Panc1 (cell line): ENCODE measurements at regions not wholly inside any gene's neighbourhood (a gene's known extent, or its start where the extent isn't known, plus 50 kb on each side); places are given as distances from the start of the nearest gene placed in this dataset.

Experiments
- ATAC-seq: fragments of 200-7000 bp; cut with Tn5 transposase; 2 replicates; pipeline ENCODE4 v1.9.1; 2020; ENCODE audit warnings: mild to moderate bottlenecking, moderate library complexity
- BruUV-seq: library from RNA; stranded (reverse); fragments of 400-500 nt; replicated peaks from 2 replicates; lab custom pipeline; 2021; lab: Mats Ljungman, UMichigan
- CTCF ChIA-PET: fragments of 300-600 bp; sonication (Branson Sonifier 250); formaldehyde crosslinking; loops from one replicate; lab custom pipeline; 2022; ENCODE audit warnings: antibody characterized with exemption; lab: Charles Lee
- POLR2A ChIA-PET: fragments of 300-600 bp; sonication (Branson Sonifier 250); formaldehyde crosslinking; loops from one replicate; lab custom pipeline; 2022; ENCODE audit warnings: antibody characterized with exemption; lab: Charles Lee
- DNase-seq: peaks from one replicate; pipeline ENCODE4 v3.0.0-alpha.2; 2010; ENCODE audit warnings: low read depth, low spot score
- H3K27ac ChIP-seq: 2 replicates; pipeline ENCODE4 v1.5.1; 2011; ENCODE audit warnings: mild to moderate bottlenecking, low read length, inconsistent platforms
- H3K27me3 ChIP-seq: fragments of 200-500 bp; sonication (Bioruptor generic); 2 replicates; pipeline ENCODE4 v1.6.0; 2014; ENCODE audit warnings: low read length, inconsistent platforms; ENCODE audit not compliant: control insufficient read depth, insufficient read depth
- H3K36me3 ChIP-seq: fragments of 200-500 bp; sonication (Bioruptor generic); 2 replicates; pipeline ENCODE4 v1.5.1; 2014; ENCODE audit warnings: inconsistent platforms, mild to moderate bottlenecking, low read length, moderate library complexity; ENCODE audit not compliant: control insufficient read depth, insufficient read depth
- H3K4me1 ChIP-seq: 2 replicates; pipeline ENCODE4 v1.5.1; 2011; ENCODE audit warnings: inconsistent platforms, mild to moderate bottlenecking, low read length, moderate library complexity; ENCODE audit not compliant: control insufficient read depth, insufficient read depth
- H3K4me3 ChIP-seq, 2 experiments: 2 replicates each; pipeline ENCODE4 v1.5.1; 2011 to 2012; ENCODE audit warnings: low read depth in 2 of 2, low read length in 2 of 2, mild to moderate bottlenecking in 2 of 2, inconsistent platforms in 1 of 2, moderate library complexity in 1 of 2
- H3K9me3 ChIP-seq: fragments of 200-500 bp; sonication (Bioruptor generic); 2 replicates; pipeline ENCODE4 v1.5.1; 2014; ENCODE audit warnings: low read depth, mild to moderate bottlenecking, inconsistent platforms, low read length, moderate library complexity; ENCODE audit not compliant: control insufficient read depth, insufficient read depth
- CTCF ChIP-seq: fragments of 450-650 bp; IDR thresholded peaks from 2 replicates; pipeline ENCODE4 v1.5.1; 2017; ENCODE audit warnings: mild to moderate bottlenecking
- POLR2AphosphoS5 ChIP-seq: IDR thresholded peaks from 2 replicates; pipeline ENCODE4 v1.6.1; 2012; ENCODE audit warnings: mild to moderate bottlenecking, low read depth, low read length, moderate library complexity
- REST ChIP-seq, 2 experiments: IDR thresholded peaks; 2 replicates each; pipeline ENCODE4 v1.6.1; 2011 to 2012; ENCODE audit warnings: low read depth in 2 of 2, control low read depth in 1 of 2, low read length in 1 of 2, mild to moderate bottlenecking in 1 of 2, moderate library complexity in 1 of 2; ENCODE audit not compliant: insufficient read depth in 1 of 2
- SIN3A ChIP-seq: IDR thresholded peaks from 2 replicates; pipeline ENCODE4 v1.6.1; 2012; ENCODE audit warnings: low read depth, mild to moderate bottlenecking, low read length, moderate library complexity, borderline replicate concordance; ENCODE audit not compliant: insufficient read depth
- TCF7L2 ChIP-seq: IDR thresholded peaks from 2 replicates; pipeline ENCODE4 v1.6.1; 2011; ENCODE audit warnings: mild to moderate bottlenecking, low read depth, low read length, inconsistent platforms
- in situ Hi-C: cut with HindIII; loops from 2 replicates; pipeline ENCODE4 v1.10.0; 2016; ENCODE audit warnings: low sequenced_read_pairs, low pct_unique_long_range_greater_than_20kb
- intact Hi-C: fragments of 100-400 bp; cut with micrococcal nuclease; formaldehyde crosslinking; loops from one replicate; pipeline ENCODE4 v1.10.0; 2022; ENCODE audit not compliant: unreplicated experiment

- ChIA-PET POLR2A (interaction anchor here (1.2 kb wide), 1 partner anchor 8 kb away, joined by 3 read pairs; no protein-coding TSS in a partner anchor), CTCF (no interaction called here)
- Histone ChIP-seq H3K4me3 (no peak overlapping the region), H3K27me3 (no peaks in the 10 kb centered on the region), H3K4me1 (peaks cover 20% of the 10 kb centered on the region), H3K9me3 (0 out of 2 replicates have a peak, but pooled peaks cover 4% of the 10 kb centered on the region), H3K27ac (peak overlapping the region; percentile 3; the same call in 1 of the 2 replicates), H3K36me3 (no peaks in the 10 kb centered on the region)
- DNase-seq, result no peak
- TF ChIP-seq TCF7L2 (no peak), CTCF (no peak), POLR2AphosphoS5 (no peak), SIN3A (no peak), REST (IDR thresholded peaks at IDR 0.05; ENCODE audit: insufficient read depth in 1 of 2, low read depth in 2 of 2, low read length in 1 of 2) (no peak)
- intact Hi-C loops (no loop called here), in situ Hi-C loops (no loop called here)
- ATAC-seq, result no peak
- BruUV-seq, result no TSS peak
Measured at GRCh38 chr7:12102527-12102926, 108.6 kb upstream of the TMEM106B start.

- ChIA-PET POLR2A (interaction anchor here (1.2 kb wide), 1 partner anchor 9 kb away, joined by 3 read pairs; no protein-coding TSS in a partner anchor), CTCF (no interaction called here)
- ATAC-seq (no peak), DNase-seq (no peak)
- BruUV-seq, result no TSS peak
- peaks cover 34% of the 10 kb centered on the region for H3K4me1 ChIP-seq
- in situ Hi-C loops, result no loop called here
- peak overlapping the region; percentile 66 for H3K27ac ChIP-seq
- no peak overlapping the region for H3K4me3 ChIP-seq
- H3K27me3 ChIP-seq, result no peaks in the 10 kb centered on the region
- H3K36me3 ChIP-seq, result no peaks in the 10 kb centered on the region
- H3K9me3 ChIP-seq, result 0 out of 2 replicates have a peak, but pooled peaks cover 4% of the 10 kb centered on the region
- no peak for TF ChIP-seq POLR2AphosphoS5
- TF ChIP-seq REST (IDR thresholded peaks at IDR 0.05; ENCODE audit: insufficient read depth in 1 of 2, low read depth in 2 of 2, low read length in 1 of 2), result no peak
- TF ChIP-seq SIN3A, result no peak
- peak; percentile 44; the same call in 1 of the 2 replicates for TF ChIP-seq TCF7L2
- no peak for TF ChIP-seq CTCF
- intact Hi-C loops, result no loop called here
Measured at GRCh38 chr7:12103948-12104347, 107.1 kb upstream of the TMEM106B start.
